ENCODE measurements at regions not wholly inside any gene's neighbourhood (a gene's known extent, or its start where the extent isn't known, plus 50 kb on each side); places are given as distances from the start of the nearest gene placed in this dataset.

DNA sequence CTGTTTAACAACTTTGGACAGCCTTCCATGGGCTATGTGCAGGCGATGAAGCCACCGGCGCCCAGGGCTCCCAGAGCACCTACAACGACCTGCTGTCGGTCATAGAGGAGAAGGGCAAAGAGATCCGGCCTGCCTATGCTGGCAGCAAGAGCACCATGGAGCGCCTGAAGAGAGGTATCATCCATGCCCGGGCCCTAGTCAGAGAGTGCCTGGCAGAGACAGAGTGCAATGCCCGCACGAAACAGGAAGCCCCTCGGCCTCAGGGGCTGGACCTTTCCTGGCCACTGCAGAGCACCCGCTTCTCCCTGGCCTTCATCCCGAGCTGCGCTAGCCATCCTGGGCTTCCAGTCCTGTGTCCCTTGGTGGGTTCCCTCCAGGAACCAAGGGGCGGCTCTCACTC lies 497.0 kb upstream of the PHF14 start:
- TF ChIP-seq, protein P1, sequence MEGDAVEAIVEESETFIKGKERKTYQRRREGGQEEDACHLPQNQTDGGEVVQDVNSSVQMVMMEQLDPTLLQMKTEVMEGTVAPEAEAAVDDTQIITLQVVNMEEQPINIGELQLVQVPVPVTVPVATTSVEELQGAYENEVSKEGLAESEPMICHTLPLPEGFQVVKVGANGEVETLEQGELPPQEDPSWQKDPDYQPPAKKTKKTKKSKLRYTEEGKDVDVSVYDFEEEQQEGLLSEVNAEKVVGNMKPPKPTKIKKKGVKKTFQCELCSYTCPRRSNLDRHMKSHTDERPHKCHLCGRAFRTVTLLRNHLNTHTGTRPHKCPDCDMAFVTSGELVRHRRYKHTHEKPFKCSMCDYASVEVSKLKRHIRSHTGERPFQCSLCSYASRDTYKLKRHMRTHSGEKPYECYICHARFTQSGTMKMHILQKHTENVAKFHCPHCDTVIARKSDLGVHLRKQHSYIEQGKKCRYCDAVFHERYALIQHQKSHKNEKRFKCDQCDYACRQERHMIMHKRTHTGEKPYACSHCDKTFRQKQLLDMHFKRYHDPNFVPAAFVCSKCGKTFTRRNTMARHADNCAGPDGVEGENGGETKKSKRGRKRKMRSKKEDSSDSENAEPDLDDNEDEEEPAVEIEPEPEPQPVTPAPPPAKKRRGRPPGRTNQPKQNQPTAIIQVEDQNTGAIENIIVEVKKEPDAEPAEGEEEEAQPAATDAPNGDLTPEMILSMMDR (IDR thresholded peaks at IDR 0.05): no peak
- TF ChIP-seq TEAD1 (CRISPR knock-in tag; IDR thresholded peaks at IDR 0.05) (no peak), CREB1 (CRISPR knock-in tag; IDR thresholded peaks at IDR 0.05) (no peak), ZBTB21 (CRISPR knock-in tag; IDR thresholded peaks at IDR 0.05; ENCODE audit: borderline replicate concordance) (no peak), KAT7 (CRISPR knock-in tag; IDR thresholded peaks at IDR 0.05; ENCODE audit: borderline replicate concordance) (no peak), CBFB (CRISPR knock-in tag; IDR thresholded peaks at IDR 0.05; ENCODE audit: low read depth) (no peak), RELA (CRISPR knock-in tag; IDR thresholded peaks at IDR 0.05; ENCODE audit: borderline replicate concordance) (no peak), CREM (CRISPR knock-in tag; IDR thresholded peaks at IDR 0.05) (no peak), ZNF423 (CRISPR knock-in tag; IDR thresholded peaks at IDR 0.05) (no peak), SP1 (CRISPR knock-in tag; conservative IDR thresholded peaks at IDR 0.05) (no peak), E2F5 (CRISPR knock-in tag; IDR thresholded peaks at IDR 0.05) (no peak), NFYB (CRISPR knock-in tag; conservative IDR thresholded peaks at IDR 0.05; ENCODE audit: low read depth) (no peak), USF1 (CRISPR knock-in tag; IDR thresholded peaks at IDR 0.05) (no peak)
- TF ChIP-seq, protein P2, sequence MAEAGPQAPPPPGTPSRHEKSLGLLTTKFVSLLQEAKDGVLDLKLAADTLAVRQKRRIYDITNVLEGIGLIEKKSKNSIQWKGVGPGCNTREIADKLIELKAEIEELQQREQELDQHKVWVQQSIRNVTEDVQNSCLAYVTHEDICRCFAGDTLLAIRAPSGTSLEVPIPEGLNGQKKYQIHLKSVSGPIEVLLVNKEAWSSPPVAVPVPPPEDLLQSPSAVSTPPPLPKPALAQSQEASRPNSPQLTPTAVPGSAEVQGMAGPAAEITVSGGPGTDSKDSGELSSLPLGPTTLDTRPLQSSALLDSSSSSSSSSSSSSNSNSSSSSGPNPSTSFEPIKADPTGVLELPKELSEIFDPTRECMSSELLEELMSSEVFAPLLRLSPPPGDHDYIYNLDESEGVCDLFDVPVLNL (CRISPR knock-in tag; IDR thresholded peaks at IDR 0.05; ENCODE audit: borderline replicate concordance, low read depth): no peak

Measured in WTC11 (cell line).